HepG2 (cell line): ENCODE measurements at regions not wholly inside any gene's neighbourhood (a gene's known extent, or its start where the extent isn't known, plus 50 kb on each side); places are given as distances from the start of the nearest gene placed in this dataset.
A peak's percentile ranks its signal among the peaks of the same experiment; 100 is the strongest.

Source experiments
- ATAC-seq: fragments of 200-7000 bp; cut with Tn5 transposase; 3 replicates; pipeline ENCODE4 v1.9.1; 2020; ENCODE audit warnings: mild to moderate bottlenecking, moderate library complexity
- BruUV-seq: library from RNA; stranded (reverse); fragments of 400-500 nt; replicated peaks from 2 replicates; lab custom pipeline; 2021; lab: Mats Ljungman, UMichigan
- CTCF ChIA-PET: fragments of 300-600 bp; formaldehyde crosslinking; extraction: SDS; loops from one replicate; lab custom pipeline; 2021; ENCODE audit warnings: low total read pairs, inconsistent platforms, low intra/inter-chr PET ratio; lab: Yijun Ruan, JAX
- POLR2A ChIA-PET: fragments of 350-600 bp; sonication (Branson Sonifier 250); formaldehyde crosslinking; loops from one replicate; lab custom pipeline; 2020; ENCODE audit warnings: antibody characterized with exemption, inconsistent platforms; lab: Yijun Ruan, JAX
- DNase-seq: peaks from one replicate; pipeline ENCODE4 v3.0.0-alpha.2; 2015; ENCODE audit warnings: low spot score
- FAIRE-seq: peaks from 3 replicates; lab custom pipeline; 2011; peaks lifted over from hg19 to GRCh38; lab: Jason Lieb, UNC
- H2AFZ ChIP-seq: one replicate; pipeline ENCODE4 v1.6.1; 2011; ENCODE audit warnings: low read length, inconsistent platforms
- H3K27ac ChIP-seq: fragments of 300-600 bp; 3 replicates; pipeline ENCODE4 v1.8.0; 2011; ENCODE audit warnings: mixed run types, mild to moderate bottlenecking, mixed read lengths, low read length, inconsistent platforms; ENCODE audit not compliant: insufficient read depth; ENCODE audit errors: extremely low read length
- H3K27me3 ChIP-seq, 2 experiments: fragments of 200-600 bp in 1 of 2; 2 replicates in 1 of 2; 3 replicates in 1 of 2; pipeline versions ENCODE4 v1.6.0 to v1.8.0; 2011; ENCODE audit warnings: low read length in 2 of 2, mild to moderate bottlenecking in 2 of 2, moderate library complexity in 2 of 2, inconsistent platforms in 1 of 2; ENCODE audit not compliant: insufficient read depth in 2 of 2, control insufficient read depth in 1 of 2
- H3K36me3 ChIP-seq, 2 experiments: fragments of 200-600 bp in 1 of 2; replicated peaks in 1 of 2; 2 replicates in 1 of 2; 3 replicates in 1 of 2; pipeline versions ENCODE4 v1.5.1 to v1.8.0; 2011; ENCODE audit warnings: low read length in 2 of 2, inconsistent platforms in 1 of 2; ENCODE audit not compliant: insufficient read depth in 2 of 2, control insufficient read depth in 1 of 2
- H3K4me1 ChIP-seq: 2 replicates; pipeline ENCODE4 v1.5.1; 2012; ENCODE audit warnings: low read length, inconsistent platforms; ENCODE audit not compliant: insufficient read depth
- H3K4me2 ChIP-seq: 2 replicates; pipeline ENCODE4 v1.6.0; 2011; ENCODE audit warnings: low read depth, low read length, inconsistent platforms
- H3K4me3 ChIP-seq, 3 experiments: fragments of 200-600 bp in 1 of 3; sonication (generic), shearing (Covaris generic) in 1 of 3; replicated peaks in 1 of 3; 2 replicates each; pipeline ENCODE4 v1.5.1; 2011 to 2016; ENCODE audit warnings: low read length in 3 of 3, inconsistent platforms in 2 of 3, low read depth in 2 of 3, mild to moderate bottlenecking in 2 of 3, control low read depth in 1 of 3, mixed read lengths in 1 of 3; ENCODE audit not compliant: insufficient read depth in 1 of 3
- H3K79me2 ChIP-seq: one replicate; pipeline ENCODE4 v1.6.1; 2011; ENCODE audit warnings: low read length, inconsistent platforms; ENCODE audit not compliant: insufficient read depth
- H3K9ac ChIP-seq: 2 replicates; pipeline ENCODE4 v1.6.0; 2011; ENCODE audit warnings: mild to moderate bottlenecking, low read depth, low read length, inconsistent platforms; ENCODE audit not compliant: insufficient read depth
- H3K9me3 ChIP-seq: 2 replicates; pipeline ENCODE4 v1.5.1; 2012; ENCODE audit warnings: mild to moderate bottlenecking, low read length
- H4K20me1 ChIP-seq: 2 replicates; pipeline ENCODE4 v1.6.0; 2011; ENCODE audit warnings: inconsistent platforms, mild to moderate bottlenecking, low read length, moderate library complexity; ENCODE audit not compliant: insufficient read depth
- FOXP1 ChIP-seq, 2 experiments: fragments of 450-650 bp in 1 of 2; IDR thresholded peaks; 2 replicates each; pipeline ENCODE4 v1.6.1; 2017 to 2018; ENCODE audit warnings: antibody characterized with exemption in 1 of 2
- HMG20B ChIP-seq: conservative IDR thresholded peaks from 2 replicates; pipeline ENCODE4 v1.6.1; 2016; ENCODE audit warnings: missing genetic modification reagents, missing compliant biosample characterization
- HOXA9 ChIP-seq: sonication (generic); formaldehyde crosslinking; IDR thresholded peaks from 2 replicates; pipeline ENCODE4 v1.8.1; 2022; ENCODE audit warnings: missing genetic modification reagents, mild to moderate bottlenecking, moderate library complexity, borderline replicate concordance
- NCOA1 ChIP-seq: sonication (generic); formaldehyde crosslinking; IDR thresholded peaks from 2 replicates; pipeline ENCODE4 v1.9.0; 2021; ENCODE audit warnings: missing genetic modification reagents
- NR2C2 ChIP-seq: sonication (generic); formaldehyde crosslinking; IDR thresholded peaks from 2 replicates; pipeline ENCODE4 v1.4.0; 2020; ENCODE audit warnings: missing genetic modification reagents, mild to moderate bottlenecking, moderate library complexity, borderline replicate concordance
- SAP130 ChIP-seq: IDR thresholded peaks from 2 replicates; pipeline ENCODE4 v1.6.1; 2016; ENCODE audit warnings: low read depth
- SRSF9 ChIP-seq: fragments of 200-400 bp; formaldehyde crosslinking; IDR thresholded peaks from 2 replicates; pipeline ENCODE4 v1.6.1; 2018; ENCODE audit warnings: borderline replicate concordance, mild to moderate bottlenecking, low read depth, low read length; ENCODE audit not compliant: insufficient read depth, poor library complexity, severe bottlenecking
- TSC22D2 ChIP-seq: sonication (generic); formaldehyde crosslinking; IDR thresholded peaks from 2 replicates; pipeline ENCODE4 v1.5.1; 2020; ENCODE audit warnings: missing genetic modification reagents, mild to moderate bottlenecking, borderline replicate concordance
- ZNF383 ChIP-seq: sonication (generic); formaldehyde crosslinking; IDR thresholded peaks from 2 replicates; pipeline ENCODE4 v1.4.0; 2020; ENCODE audit warnings: missing genetic modification reagents, mild to moderate bottlenecking, borderline replicate concordance
- ZNF547 ChIP-seq: sonication (generic); formaldehyde crosslinking; IDR thresholded peaks from 2 replicates; pipeline ENCODE4 v1.5.1; 2020; ENCODE audit warnings: mild to moderate bottlenecking, missing genetic modification reagents
- ZNF549 ChIP-seq: sonication (generic); formaldehyde crosslinking; IDR thresholded peaks from 2 replicates; pipeline ENCODE4 v1.5.0; 2020; ENCODE audit warnings: missing genetic modification reagents
- ZNF780A ChIP-seq: sonication (generic); formaldehyde crosslinking; IDR thresholded peaks from 2 replicates; pipeline ENCODE4 v1.8.0; 2022; ENCODE audit warnings: mild to moderate bottlenecking, missing genetic modification reagents, moderate library complexity
- WGBS: methylation state at CpG from one replicate; pipeline ENCODE4 v1.1.6; 2017; ENCODE audit warnings: low lambda C conversion rate; 5-methylcytosine and 5-hydroxymethylcytosine counted together
- in situ Hi-C: cut with HindIII; loops from 2 replicates; pipeline ENCODE4 v1.10.0; 2017; ENCODE audit warnings: low pct_unique_long_range_greater_than_20kb; ENCODE audit not compliant: extremely low pct_ligation_motif_present
- intact Hi-C: fragments of 100-400 bp; cut with micrococcal nuclease; formaldehyde crosslinking; loops from one replicate; pipeline ENCODE4 v1.10.0; 2022; ENCODE audit not compliant: unreplicated experiment
- TF ChIP-seq, protein P1 (sequence below): sonication (generic); formaldehyde crosslinking; IDR thresholded peaks from 2 replicates; pipeline ENCODE4 v1.4.0; 2020; ENCODE audit warnings: missing genetic modification reagents
- TF ChIP-seq, protein P2 (sequence below): sonication (generic); formaldehyde crosslinking; IDR thresholded peaks from 2 replicates; pipeline ENCODE4 v1.4.0; 2020; ENCODE audit warnings: missing genetic modification reagents
- TF ChIP-seq, protein P3 (sequence below): sonication (generic); formaldehyde crosslinking; IDR thresholded peaks from 2 replicates; pipeline ENCODE4 v1.4.0; 2020; ENCODE audit warnings: missing genetic modification reagents
- TF ChIP-seq, protein P4 (sequence below): sonication (generic); formaldehyde crosslinking; IDR thresholded peaks from 2 replicates; pipeline ENCODE4 v1.4.0; 2020; ENCODE audit warnings: missing genetic modification reagents

DNA sequence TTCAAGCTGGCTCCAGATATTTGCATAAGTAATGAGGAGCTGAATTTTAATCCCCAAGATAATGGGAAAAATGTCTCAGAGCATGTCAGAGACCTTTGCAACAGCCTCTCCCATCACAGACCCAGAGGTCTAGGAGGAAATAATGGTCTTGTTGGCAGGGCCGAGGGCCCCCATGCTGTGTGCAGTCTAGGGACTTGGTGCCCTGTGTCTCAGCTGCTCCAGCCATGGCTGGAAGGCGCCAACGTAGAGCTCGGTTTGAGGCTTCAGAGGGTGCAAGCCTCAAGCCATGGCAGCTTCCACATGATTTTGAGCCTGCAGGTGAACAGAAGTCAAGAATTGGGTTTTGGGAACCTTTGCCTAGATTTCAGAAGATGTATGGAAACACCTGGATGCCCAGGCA is 134.7 kb downstream of the LYPLAL1 start:
- Histone ChIP-seq H3K4me3 (no peak overlapping the region), H3K4me2 (no peak overlapping the region), H3K9ac (no peak overlapping the region), H3K4me1 (peaks cover 51% of the 10 kb centered on the region), H3K36me3 (peaks cover 0 to 2% of the 10 kb centered on the region in 2 experiments; a peak in 1 of 5 replicates), H3K79me2 (no peaks in the 10 kb centered on the region), H3K27ac (peak overlapping the region; percentile 90), H3K9me3 (peaks cover 24% of the 10 kb centered on the region), H3K27me3 (no peaks in the 10 kb centered on the region), H2AFZ (no peak overlapping the region), H4K20me1 (no peaks in the 10 kb centered on the region)
- TF ChIP-seq, protein P1, sequence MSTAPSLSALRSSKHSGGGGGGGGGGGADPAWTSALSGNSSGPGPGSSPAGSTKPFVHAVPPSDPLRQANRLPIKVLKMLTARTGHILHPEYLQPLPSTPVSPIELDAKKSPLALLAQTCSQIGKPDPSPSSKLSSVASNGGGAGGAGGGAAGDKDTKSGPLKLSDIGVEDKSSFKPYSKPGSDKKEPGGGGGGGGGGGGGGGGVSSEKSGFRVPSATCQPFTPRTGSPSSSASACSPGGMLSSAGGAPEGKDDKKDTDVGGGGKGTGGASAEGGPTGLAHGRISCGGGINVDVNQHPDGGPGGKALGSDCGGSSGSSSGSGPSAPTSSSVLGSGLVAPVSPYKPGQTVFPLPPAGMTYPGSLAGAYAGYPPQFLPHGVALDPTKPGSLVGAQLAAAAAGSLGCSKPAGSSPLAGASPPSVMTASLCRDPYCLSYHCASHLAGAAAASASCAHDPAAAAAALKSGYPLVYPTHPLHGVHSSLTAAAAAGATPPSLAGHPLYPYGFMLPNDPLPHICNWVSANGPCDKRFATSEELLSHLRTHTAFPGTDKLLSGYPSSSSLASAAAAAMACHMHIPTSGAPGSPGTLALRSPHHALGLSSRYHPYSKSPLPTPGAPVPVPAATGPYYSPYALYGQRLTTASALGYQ (CRISPR knock-in tag), result no peak
- TF ChIP-seq SRSF9 (no peak), ZNF780A (no peak), NCOA1 (CRISPR knock-in tag) (no peak), ZNF547 (CRISPR knock-in tag) (no peak), ZNF549 (no peak), HMG20B (CRISPR knock-in tag) (no peak), NR2C2 (no peak), FOXP1 (IDR thresholded peaks at IDR 0.05) (no peak), FOXP1 (CRISPR knock-in tag; IDR thresholded peaks at IDR 0.05) (no peak), SAP130 (CRISPR knock-in tag) (no peak), HOXA9 (no peak), TSC22D2 (CRISPR knock-in tag) (no peak), ZNF383 (CRISPR knock-in tag) (no peak)
- TF ChIP-seq, protein P2, sequence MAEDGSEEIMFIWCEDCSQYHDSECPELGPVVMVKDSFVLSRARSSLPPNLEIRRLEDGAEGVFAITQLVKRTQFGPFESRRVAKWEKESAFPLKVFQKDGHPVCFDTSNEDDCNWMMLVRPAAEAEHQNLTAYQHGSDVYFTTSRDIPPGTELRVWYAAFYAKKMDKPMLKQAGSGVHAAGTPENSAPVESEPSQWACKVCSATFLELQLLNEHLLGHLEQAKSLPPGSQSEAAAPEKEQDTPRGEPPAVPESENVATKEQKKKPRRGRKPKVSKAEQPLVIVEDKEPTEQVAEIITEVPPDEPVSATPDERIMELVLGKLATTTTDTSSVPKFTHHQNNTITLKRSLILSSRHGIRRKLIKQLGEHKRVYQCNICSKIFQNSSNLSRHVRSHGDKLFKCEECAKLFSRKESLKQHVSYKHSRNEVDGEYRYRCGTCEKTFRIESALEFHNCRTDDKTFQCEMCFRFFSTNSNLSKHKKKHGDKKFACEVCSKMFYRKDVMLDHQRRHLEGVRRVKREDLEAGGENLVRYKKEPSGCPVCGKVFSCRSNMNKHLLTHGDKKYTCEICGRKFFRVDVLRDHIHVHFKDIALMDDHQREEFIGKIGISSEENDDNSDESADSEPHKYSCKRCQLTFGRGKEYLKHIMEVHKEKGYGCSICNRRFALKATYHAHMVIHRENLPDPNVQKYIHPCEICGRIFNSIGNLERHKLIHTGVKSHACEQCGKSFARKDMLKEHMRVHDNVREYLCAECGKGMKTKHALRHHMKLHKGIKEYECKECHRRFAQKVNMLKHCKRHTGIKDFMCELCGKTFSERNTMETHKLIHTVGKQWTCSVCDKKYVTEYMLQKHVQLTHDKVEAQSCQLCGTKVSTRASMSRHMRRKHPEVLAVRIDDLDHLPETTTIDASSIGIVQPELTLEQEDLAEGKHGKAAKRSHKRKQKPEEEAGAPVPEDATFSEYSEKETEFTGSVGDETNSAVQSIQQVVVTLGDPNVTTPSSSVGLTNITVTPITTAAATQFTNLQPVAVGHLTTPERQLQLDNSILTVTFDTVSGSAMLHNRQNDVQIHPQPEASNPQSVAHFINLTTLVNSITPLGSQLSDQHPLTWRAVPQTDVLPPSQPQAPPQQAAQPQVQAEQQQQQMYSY (CRISPR knock-in tag), result no peak
- TF ChIP-seq, protein P3, sequence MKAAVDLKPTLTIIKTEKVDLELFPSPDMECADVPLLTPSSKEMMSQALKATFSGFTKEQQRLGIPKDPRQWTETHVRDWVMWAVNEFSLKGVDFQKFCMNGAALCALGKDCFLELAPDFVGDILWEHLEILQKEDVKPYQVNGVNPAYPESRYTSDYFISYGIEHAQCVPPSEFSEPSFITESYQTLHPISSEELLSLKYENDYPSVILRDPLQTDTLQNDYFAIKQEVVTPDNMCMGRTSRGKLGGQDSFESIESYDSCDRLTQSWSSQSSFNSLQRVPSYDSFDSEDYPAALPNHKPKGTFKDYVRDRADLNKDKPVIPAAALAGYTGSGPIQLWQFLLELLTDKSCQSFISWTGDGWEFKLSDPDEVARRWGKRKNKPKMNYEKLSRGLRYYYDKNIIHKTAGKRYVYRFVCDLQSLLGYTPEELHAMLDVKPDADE (CRISPR knock-in tag), result no peak
- TF ChIP-seq, protein P4, sequence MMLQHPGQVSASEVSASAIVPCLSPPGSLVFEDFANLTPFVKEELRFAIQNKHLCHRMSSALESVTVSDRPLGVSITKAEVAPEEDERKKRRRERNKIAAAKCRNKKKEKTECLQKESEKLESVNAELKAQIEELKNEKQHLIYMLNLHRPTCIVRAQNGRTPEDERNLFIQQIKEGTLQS (CRISPR knock-in tag), result no peak
- no TSS peak for BruUV-seq
- whole genome bisulfite sequencing, result no CpG with 5 or more reads among the region's 4 CpGs
- DNase-seq (no peak), FAIRE-seq (no peak), ATAC-seq (no peak)
- intact Hi-C loops, result no loop called here
- ChIA-PET POLR2A (interaction anchor here (1.0 to 2.5 kb wide), 5 partner anchors 9 to 133 kb away, joined by 5 to 29 read pairs (median 9); partner anchors contain the start of gene LYPLAL1), CTCF (no interaction called here)
- in situ Hi-C loops, result loop anchor here (25.0 kb wide), 1 partner anchor 946 kb away; no protein-coding TSS in a partner anchor
